Forelimb muscle (tissue), 1 donor: ENCODE measurements at regions not wholly inside any gene's neighbourhood (a gene's known extent, or its start where the extent isn't known, plus 50 kb on each side); places are given as distances from the start of the nearest gene placed in this dataset.

Source experiments
- DNase-seq: peaks from one replicate; pipeline ENCODE4 v3.0.0-alpha.2; 2013; ENCODE audit warnings: low read depth

DNA sequence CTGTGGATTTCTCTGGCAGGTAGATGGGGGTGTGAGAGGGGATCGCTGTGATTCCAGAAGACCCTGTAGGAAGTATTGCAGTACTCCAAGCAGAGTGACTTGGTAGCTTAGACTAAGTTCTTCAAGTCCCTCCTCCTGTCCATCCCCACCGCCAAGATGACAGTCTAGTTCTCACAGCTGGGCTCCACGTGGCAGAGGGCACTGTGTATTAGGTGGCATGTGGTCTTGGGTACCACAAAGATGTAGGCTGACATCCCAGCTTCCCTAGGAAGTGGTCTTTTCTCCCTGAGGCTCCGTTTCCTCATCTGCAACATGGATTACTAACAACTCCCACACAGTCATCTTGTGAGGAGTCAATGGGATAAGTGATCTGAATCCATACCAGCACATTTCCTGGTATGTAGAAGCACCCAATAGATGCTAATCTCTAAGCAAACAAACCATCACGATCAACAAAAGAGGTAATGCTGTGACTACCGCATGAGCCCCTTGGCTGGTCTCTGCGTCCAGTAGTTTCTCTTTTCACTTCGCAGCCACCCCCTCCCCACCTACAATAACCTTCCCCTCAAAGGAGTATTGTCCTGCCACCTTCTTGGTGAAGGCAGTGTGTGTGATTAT, 349.1 kb upstream of the EEF2KMT start:
- no peak for DNase-seq

DNA sequence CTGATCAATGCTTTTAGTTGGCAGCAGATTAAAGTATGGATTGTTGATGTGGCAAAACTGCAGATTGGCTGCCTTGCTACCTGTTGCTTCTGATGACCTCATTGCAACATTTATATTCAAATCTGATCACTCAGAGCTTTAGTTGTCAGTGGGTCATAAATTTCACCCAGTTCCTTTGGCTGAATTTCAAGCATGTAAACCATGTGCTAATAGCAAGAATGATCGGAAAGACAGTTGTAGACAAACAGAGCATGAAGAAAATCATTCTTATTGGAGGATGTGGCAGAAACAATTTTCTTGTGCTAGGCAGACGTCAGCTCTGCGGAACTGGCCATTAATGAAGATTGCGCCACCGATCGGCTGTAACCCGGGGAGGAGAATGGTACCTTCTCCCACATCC, 346.6 kb upstream of the EEF2KMT start:
- DNase-seq: no peak

DNA sequence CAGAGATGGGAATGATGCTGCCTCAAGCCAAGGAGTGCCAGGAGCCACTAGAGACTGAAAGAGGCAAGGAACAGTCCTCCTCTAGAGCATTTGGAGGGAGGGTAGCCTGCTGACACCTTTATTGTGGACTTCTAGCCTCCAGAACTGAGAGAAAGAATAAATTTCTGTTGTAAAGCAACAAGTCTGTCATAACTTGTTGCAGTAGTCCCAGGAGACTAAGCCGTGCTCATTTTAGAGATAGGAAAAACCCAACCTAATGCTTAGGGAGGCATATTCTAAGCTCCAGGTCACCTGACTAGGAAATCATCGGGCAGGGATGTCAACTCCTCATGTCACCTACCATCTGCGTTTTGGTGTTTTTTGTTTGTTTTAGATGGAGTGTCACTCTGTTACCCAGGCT, 345.4 kb upstream of the EEF2KMT start:
- DNase-seq: no peak

DNA sequence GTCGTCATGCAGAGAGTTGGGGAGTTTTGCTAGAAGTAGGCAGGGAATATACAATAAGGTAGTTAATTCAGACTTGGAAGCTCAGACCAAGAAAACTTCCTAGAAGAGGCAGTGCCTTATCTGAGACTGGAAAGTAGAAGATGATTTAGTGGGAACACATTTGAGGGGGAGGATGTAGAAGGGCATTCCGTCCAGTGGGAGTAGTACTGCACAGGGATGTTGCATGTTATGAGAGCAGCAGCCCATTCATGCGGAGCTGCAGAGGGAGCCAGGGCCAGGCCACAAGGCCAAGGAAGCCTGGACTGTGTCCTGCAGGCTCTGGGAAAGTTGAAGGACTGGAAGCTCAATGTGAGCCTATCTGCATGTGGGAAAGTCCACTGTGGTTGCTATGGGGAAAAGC, 344.5 kb upstream of the EEF2KMT start:
- no peak for DNase-seq

DNA sequence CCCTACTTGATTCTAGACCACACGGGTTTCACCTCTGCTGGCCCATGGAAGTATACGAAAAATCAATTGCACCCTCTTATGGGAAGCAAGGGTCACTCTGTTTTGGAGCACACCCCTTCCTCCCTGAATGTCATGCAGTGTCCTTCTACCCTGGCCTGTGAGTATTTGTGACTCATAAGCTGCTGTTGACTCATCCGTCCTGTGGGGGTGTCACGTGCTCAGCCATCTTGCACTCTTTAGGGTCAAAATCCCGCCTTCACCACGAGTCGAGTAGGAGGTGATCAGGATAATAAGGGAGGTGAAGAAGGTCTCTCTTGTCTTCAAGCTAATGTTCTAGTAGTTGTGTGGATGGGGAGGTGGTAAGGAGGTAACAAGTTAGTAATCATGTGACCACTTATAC, 341.0 kb upstream of the EEF2KMT start:
- DNase-seq: no peak

DNA sequence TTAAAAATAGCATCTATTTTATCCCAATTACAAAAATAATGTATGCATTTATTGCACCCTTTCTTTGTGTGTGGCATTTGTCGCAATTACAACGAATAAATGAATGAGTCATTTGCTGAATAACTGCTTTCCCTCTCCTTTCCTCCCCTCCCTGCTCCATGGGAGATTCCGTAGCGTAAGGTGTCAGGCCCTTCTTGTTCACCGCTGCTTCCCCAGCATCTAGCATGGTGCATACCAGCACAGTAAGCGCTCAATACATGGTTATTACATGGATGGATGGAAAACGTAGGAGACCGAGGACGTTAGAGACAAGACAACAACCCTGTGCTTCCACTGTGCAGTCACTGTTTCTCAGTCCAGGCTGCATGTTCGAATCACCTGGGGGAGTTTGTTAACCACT, 336.0 kb upstream of the EEF2KMT start:
- DNase-seq: no peak

DNA sequence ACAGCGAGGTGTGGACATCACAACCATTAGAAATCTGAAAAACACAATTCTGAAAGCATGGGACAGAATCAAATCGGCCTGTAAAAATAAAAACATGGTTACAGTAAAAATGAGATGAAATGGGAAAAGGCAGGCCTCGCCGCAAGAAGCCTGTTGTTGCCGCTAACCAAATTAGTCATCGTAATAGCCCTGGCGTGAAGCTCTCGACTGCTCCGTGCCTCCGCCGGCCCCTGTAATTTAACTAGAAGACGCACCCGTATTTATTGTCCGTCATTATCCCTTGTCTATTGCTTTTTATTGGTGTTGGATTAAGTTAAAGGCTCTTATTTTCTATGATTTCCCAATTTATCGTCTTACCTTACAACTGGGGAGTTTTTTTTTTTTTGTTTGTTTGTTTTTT, 334.6 kb upstream of the EEF2KMT start:
- no peak for DNase-seq

DNA sequence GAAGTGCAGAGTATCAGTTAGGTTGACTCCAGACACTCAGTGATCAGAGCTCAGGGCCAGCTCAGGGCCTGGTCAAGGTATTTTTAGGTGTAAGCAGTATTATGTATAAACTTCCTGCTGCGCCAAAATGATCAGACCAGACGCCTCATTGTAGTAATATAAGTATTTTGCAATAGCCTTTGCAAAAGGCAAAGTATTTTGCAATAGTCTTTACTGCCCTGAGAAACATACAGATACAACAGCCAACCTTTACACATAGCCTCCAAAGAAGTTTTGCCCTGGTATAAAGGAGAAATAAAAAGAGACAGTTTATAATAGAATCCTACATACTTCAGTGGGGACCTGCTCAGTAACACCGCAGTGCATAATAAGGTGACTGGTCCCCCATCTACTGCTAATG, 333.0 kb upstream of the EEF2KMT start:
- no peak for DNase-seq

DNA sequence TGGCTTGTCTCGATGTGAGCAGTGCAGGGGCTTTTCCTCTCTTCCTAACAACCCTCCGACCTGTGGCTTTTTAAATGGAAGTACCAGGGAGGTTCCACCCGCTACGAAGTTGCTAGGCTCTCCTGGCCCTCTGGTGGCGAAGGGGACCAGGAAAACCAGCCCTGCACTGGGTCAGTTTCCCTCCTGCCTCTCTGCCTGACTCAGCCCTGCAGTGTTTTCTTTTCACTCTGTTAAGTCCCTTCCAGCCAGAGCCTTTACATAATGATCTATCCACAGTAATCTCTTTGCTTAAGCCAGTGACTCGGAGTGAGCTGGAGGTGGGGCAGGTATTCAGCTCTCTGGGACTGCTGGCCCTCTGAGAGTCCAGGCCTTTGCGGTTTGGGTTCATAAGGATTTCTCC, 331.3 kb upstream of the EEF2KMT start:
- no peak for DNase-seq

DNA sequence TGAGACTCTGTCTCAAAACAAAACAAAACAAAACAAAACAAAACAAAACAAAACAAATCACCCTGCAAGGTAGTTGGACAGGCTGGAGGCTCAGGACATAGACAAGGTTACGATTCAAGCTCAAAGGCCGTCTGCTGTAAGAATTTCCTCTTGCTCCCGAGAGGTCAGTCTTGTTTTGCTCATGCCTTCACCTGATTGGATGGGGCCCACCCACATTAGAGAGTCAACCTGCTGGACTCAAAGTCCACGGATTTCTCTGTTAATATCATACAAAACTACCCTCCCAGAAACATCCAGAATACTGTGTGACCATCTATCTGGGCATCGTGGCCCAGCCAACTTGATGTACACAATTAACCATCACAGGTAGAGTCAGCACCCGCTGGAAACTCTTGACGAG, 330.0 kb upstream of the EEF2KMT start:
- no peak for DNase-seq

DNA sequence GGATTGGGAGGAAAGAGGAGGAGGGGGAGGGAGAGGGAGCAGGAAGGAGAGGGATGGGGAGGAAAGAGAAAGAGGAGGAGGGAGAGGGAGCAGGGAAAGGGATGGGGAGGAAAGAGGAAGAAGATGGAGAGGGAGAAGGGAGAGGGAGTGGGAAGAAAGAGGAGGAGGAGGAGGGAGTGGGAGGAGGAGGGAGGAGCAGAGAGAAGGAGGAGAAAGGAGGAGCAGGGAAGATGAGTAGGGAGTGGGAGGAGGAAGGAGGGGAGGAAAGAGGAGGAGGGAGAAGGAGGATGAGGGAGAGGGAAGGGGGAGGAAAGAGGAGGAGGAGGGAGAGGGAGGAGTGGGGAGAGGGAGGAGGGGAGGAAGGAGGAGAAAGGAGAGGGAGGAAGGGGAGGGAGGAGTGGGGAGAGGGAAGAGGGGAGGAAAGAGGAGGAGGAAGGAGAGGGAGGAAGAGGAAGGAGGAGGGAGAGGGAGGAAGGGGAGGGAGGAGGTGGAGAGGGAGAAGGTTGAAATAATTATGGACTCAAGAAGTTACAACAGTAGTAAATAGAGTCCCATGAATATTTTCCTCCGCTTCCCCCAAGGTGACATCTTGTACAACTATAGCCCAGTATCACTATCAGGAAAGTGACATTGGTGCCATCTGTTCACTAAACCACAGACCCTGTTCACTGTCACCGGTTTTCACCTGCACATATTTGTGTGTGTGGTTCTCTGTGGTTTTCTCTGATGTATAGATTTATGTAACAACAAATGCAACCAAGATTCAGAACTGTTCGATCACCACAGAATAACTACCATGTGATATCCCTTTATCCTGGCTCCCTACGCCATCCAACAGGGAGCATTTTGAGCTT, 325.3 kb upstream of the EEF2KMT start:
- DNase-seq: no peak

DNA sequence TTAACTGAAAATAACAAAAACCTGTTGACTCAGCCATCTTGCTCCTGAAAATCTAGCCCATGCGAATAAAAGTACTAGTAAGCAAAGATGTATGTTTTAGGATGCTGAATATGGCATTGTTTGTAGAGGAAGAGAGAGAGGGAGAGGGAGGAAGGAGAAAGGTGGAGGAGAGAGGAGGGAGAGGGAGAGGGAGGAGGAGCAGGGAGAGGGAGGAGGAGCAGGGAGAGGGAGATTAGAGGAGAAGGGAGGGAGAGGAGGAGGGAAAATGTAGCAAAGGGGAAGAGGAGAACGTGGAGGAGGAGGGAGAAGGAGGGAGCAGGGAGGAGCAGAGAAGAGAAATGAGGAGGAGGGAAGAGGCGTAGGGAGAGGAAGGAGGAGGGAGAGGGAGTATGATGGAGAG, 324.5 kb upstream of the EEF2KMT start:
- no peak for DNase-seq

DNA sequence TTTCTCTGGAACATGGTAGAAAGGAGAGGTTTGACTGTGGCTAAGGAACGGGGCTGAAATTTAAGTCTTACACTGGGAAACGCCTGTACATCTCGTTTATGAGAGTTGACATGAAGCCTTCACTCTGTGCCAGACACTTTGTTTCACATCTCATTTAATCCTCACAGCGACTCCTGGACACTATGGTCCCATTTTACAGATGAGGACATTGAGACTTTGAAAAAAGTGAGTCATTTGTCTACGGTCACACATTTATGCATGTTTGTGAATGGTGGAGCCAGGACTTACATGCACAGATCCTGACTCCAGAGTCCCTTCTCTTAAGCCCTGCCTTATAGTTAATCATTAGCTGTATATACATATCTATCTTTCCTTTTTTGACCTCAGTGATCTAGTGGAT, 318.4 kb upstream of the EEF2KMT start:
- no peak for DNase-seq

DNA sequence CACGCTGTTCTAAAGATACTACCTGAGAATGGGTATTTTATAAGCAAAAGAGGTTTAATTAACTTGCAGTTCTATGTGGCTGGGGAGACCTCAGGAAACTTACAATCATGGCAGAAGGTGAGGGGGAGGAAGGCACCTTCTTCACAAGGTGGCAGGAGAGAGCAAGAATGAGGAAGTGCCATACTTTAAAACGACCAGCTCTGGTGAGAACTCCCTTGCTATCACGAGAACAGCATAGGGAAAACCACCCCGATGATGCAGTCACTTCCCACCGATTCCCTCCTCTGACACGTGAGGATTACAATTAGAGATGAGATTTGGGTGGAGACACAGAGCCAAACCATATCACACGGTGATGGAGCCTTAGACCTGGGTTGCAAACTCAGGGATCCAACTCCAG, 317.5 kb upstream of the EEF2KMT start:
- DNase-seq: no peak

DNA sequence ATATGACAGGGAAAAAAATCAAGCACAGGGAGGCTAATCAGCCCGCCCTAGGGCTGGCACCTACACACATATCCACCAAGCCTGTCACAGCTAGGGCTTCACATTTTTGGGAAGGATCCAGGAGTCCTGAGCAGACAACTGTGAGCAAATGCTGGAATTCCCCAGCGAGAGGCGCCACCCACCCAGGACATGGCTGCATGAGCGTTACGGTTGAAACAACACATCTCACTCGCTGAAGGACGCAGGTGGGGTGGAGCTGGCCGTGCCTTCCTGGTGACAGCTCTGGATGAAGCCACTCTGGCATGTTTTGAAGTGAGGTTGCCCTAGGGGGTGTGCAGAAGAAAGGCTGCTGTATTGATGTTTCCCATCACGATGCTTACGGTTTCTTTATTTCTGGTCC, 315.1 kb upstream of the EEF2KMT start:
- DNase-seq: no peak

DNA sequence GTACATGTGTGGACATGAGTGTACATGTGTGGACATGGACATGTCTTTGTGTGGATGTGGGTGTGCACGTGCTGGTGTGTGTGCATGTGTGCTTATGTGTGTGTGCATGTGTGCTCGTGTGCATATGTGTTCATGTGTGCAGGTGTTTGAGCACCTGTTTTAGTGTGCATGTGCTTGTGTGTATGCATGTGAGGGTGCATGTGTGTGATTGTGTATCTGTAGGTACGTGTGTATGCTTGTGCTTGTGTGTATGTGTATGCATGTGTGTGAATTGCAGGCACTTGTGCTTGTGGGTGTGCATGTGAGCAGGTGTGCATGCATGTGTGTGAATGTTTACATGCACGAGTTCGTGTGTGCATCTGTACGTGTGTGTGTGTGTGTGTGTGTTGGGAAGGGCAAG, 300.6 kb upstream of the EEF2KMT start:
- DNase-seq: no peak

DNA sequence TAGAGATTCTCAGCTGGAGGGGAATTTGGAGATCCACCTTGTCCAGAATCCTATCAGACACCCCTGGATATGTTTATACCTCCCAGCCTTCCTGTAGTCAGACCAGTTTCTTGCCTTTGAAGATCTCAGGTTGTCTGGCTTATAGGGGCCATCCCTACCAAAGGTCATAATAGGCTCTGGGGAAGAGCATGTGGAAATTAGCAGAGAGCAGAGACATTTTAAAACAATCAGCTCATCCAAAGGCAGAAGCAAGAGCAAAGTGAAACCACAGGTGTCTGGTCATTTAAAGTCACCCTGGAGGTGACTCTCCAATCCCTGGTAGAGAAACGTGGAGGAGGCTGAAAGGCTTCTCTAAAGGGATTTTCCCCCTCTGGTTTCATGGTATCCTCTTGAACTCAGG, 299.3 kb upstream of the EEF2KMT start:
- DNase-seq: no peak

DNA sequence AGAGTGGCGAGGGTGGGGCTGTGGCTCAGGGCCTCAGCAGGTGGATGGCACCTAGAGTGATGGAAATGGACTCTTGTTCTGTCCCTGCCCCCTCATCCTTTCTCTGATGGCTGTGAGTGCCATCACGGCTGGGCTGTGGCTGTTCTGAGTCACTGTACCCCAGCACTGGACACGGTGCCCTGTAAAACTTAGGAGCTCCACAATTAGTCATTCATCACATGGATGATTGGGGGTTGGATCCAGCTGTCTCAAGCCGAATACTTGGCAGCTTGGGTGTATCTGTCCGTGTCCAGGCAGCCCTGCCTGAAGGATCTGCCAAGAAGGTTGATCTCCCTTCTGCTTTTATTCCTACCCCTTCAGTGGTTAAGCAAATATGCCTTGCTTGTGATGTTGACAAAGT, 295.5 kb upstream of the EEF2KMT start:
- DNase-seq: no peak

DNA sequence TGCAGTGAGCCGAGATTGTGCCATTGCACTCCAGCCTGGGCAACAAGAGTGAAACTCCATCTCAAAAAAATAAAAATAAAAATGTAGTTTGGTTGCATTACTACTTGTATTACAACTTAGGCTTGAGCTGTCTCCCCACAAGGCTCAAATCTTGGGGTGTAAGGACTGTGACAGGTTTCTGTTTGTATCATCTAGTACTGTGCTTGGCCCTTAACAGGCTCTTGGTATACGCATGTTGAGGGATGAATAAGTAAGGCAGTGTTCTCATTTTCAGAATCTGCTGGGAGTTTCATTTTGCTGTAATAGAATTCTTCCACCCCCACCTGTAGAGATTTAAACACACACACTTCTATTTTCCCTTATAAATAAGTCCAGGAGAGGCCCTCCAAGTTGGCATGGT, 289.4 kb upstream of the EEF2KMT start:
- DNase-seq: no peak

DNA sequence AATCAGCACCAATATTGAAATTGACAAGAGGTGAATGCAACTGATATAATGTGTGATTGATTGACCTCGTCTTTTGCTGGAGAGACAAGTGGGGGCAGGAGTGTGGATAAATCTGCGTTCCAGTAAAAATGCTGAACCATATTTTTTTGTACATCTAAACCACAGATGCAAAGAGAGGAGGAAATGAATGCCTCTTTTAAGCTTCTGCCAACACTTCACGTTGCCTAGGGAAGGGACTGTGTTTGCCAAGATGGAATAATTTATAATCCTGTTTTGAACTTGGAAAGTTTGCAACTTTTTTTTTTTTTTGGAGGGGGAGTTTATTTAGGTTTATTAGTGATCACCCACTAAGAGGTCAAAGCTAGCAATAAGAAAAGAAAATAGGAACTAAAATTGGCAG, 288.2 kb upstream of the EEF2KMT start:
- DNase-seq: no peak

DNA sequence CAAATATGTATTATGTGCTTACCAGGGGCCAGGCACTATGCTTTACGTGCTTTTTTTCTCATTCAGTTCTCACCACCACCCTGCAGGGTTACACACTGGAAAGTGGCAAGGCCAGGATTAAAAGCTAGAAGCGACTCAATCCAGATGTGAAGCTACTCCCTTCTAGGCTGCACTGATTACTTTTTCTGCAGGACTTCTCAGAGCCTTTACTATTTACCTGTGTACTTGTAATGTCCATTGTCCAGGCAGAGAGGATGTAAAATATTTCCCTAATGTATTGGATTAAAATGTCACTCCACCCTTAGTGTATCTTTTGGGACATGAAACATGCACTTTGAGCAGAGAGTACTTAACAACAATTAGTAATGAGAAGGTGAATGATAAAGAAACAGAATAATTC, 287.5 kb upstream of the EEF2KMT start:
- no peak for DNase-seq

DNA sequence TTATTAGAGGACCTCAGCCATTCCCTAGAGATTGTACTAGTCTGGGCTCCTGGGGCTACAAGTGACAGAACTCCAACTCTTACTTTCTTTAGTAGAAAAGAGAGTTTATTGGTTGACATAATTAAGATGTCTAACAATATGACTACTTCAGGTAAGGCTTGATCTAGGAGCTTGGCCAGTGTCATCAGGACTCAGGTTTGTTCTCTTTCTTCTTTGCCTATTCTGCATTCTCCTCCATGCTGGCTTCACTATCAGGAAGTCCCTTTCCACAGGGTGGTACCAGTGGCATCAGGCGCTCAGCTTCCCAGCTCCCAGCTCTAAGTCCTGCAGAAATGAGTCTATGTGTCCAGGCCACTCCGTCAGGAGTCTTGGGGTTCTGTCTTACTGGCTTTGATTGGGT, 286.1 kb upstream of the EEF2KMT start:
- DNase-seq: no peak

DNA sequence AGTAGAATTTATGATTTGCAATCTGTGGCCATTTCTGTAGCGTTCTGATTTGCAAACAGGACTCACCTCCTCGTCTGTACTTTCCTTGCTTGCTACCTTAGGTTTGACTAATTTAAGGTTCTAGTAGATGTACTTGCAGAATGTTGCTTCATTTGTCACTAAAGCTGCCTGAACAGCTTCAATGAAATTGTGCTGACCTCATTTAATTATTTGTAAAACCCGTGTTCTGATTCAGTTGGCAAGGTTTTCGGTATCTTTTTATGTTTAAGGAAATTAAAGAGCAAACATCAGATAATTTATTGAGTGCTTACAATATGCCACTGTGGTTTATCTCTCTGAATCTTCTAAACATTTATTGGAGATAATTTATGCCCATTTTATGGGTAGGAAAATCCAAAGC, 284.9 kb upstream of the EEF2KMT start:
- DNase-seq: no peak

DNA sequence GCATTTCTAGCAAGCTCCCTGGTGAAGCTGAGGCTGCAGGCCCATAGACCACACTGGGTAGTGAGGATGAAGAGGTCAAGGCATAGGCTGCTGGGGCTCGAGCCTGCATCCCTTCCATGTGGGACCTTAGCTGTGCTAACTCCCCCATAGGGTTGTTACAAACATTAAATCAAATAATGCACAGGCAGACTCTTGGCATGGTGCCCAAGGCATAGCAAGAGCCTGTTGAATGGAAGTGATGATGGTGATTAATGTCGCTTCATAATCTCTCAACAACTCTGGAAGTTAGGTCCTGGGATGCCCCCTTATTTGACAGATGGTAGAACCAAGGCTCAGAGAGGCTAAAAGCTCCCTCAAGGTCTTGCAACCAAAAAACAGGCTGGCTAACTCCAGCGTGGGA, 283.9 kb upstream of the EEF2KMT start:
- DNase-seq: no peak
